ENCODE measurements at regions not wholly inside any gene's neighbourhood (a gene's known extent, or its start where the extent isn't known, plus 50 kb on each side); places are given as distances from the start of the nearest gene placed in this dataset.

- TF ChIP-seq CHD2 (IDR thresholded peaks at IDR 0.05; ENCODE audit: low read length, partially characterized antibody) (no peak), NFE2L2 (conservative IDR thresholded peaks at IDR 0.05; ENCODE audit: low read length) (no peak), HEYL (CRISPR knock-in tag; IDR thresholded peaks at IDR 0.05) (no peak)
- TF ChIP-seq, protein P1, sequence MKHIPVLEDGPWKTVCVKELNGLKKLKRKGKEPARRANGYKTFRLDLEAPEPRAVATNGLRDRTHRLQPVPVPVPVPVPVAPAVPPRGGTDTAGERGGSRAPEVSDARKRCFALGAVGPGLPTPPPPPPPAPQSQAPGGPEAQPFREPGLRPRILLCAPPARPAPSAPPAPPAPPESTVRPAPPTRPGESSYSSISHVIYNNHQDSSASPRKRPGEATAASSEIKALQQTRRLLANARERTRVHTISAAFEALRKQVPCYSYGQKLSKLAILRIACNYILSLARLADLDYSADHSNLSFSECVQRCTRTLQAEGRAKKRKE (CRISPR knock-in tag; IDR thresholded peaks at IDR 0.05; ENCODE audit: low read depth) = no peak
- Histone ChIP-seq H3K4me3 (peak overlapping the region; percentile 64), H3K9me3 (no peaks in the 10 kb centered on the region), H3K4me1 (peaks cover 5% of the 10 kb centered on the region; the same call in 1 of the 3 replicates), H3K4me2 (peak overlapping the region; percentile 52), H3K27ac (peak overlapping the region; percentile 1 to 33; a peak in 2 of 6 replicates)
- POLR2A ChIA-PET = interaction anchor here (0.7 to 1.3 kb wide), 2 partner anchors 16 to 54 kb away, joined by 3 to 8 read pairs; a partner anchor contains a TSS
- no peak for DNase-seq (ENCODE audit: low read depth in 1 of 2, low spot score in 1 of 2)
- WGBS (ENCODE audit: missing lambda C conversion rate) = 0% methylated on average over 1 of the region's 1 CpG
- no peak for FAIRE-seq
- no peak for ATAC-seq
- CTCF ChIA-PET = interaction anchor here (0.9 to 4.9 kb wide), 6 partner anchors 8 to 236 kb away, joined by 3 to 46 read pairs (median 4); no protein-coding TSS in a partner anchor
These were observed 157.8 kb downstream of the OR2B2 start for GRCh38 chr6:27754408-27754782.

- peak overlapping the region; percentile 33 to 40; a peak in 2 of 6 replicates for H3K27ac ChIP-seq
- H3K4me2 ChIP-seq = peak overlapping the region; percentile 52
- ChIA-PET CTCF (interaction anchor here (0.9 to 4.9 kb wide), 6 partner anchors 9 to 236 kb away, joined by 3 to 46 read pairs (median 4); no protein-coding TSS in a partner anchor), POLR2A (interaction anchor here (0.7 to 1.3 kb wide), 2 partner anchors 15 to 54 kb away, joined by 3 to 8 read pairs; a partner anchor contains a TSS)
- no peaks in the 10 kb centered on the region for H3K9me3 ChIP-seq
- ATAC-seq (peak; percentile 89 to 92), FAIRE-seq (no peak), DNase-seq (ENCODE audit: low read depth in 1 of 2, low spot score in 1 of 2) (peak; percentile 70 to 91)
- peak overlapping the region; percentile 64 for H3K4me3 ChIP-seq
- 2% methylated on average over 11 of the region's 12 CpGs for WGBS (ENCODE audit: missing lambda C conversion rate)
- TF ChIP-seq HOXA7 (CRISPR knock-in tag; IDR thresholded peaks at IDR 0.05) (no peak), MAX (IDR thresholded peaks at IDR 0.05) (peak; percentile 66), MYC (IDR thresholded peaks at IDR 0.05; ENCODE audit: borderline replicate concordance, low read length) (no peak), POLR2A (IDR thresholded peaks at IDR 0.05; ENCODE audit: low read length) (no peak)
- H3K4me1 ChIP-seq = peaks cover 5% of the 10 kb centered on the region; the same call in 1 of the 3 replicates
These were observed 158.4 kb downstream of the OR2B2 start for GRCh38 chr6:27753668-27754407.

GRCh38 chr6:27752038-27752885 lies 159.9 kb downstream of the OR2B2 start:
- no peak for FAIRE-seq

More at GRCh38 chr6:27752038-27752885, 159.9 kb downstream of the OR2B2 start:
- Histone ChIP-seq H3K4me2 (peak overlapping the region; percentile 52), H3K9me3 (no peaks in the 10 kb centered on the region), H3K4me3 (peak overlapping the region; percentile 64), H3K27ac (peak overlapping the region; percentile 64 to 86), H3K4me1 (peaks cover 5% of the 10 kb centered on the region; the same call in 1 of the 3 replicates)
- peak; percentile 28 to 79 for DNase-seq (ENCODE audit: low read depth in 1 of 2, low spot score in 1 of 2)
- POLR2A ChIA-PET = interaction anchor here (1.0 kb wide), 2 partner anchors 14 to 134 kb away, joined by 4 to 7 read pairs; no protein-coding TSS in a partner anchor
- WGBS (ENCODE audit: missing lambda C conversion rate) = 11% methylated on average over 22 of the region's 24 CpGs
- ATAC-seq = peak; percentile 78 to 83
- TF ChIP-seq CTCF (IDR thresholded peaks at IDR 0.05) (peak; percentile 79), RAD21 (conservative IDR thresholded peaks at IDR 0.05 in 1 of 2, IDR thresholded peaks at IDR 0.05 in 1 of 2) (peak; percentile 72 to 75), SMC3 (IDR thresholded peaks at IDR 0.05) (peak; percentile 53), PHF8 (IDR thresholded peaks at IDR 0.05; ENCODE audit: borderline replicate concordance, low read depth) (no peak), KDM1A (IDR thresholded peaks at IDR 0.05; ENCODE audit: low read depth) (0 out of 2 replicates have a peak, but pooled peaks have one; percentile 14)
- CTCF ChIA-PET = interaction anchor here (0.6 to 4.9 kb wide), 34 partner anchors 8 to 575 kb away, joined by 3 to 46 read pairs (median 4); no protein-coding TSS in a partner anchor
